Stimulated activated effector memory CD8-positive, alpha-beta T cell treated with anti-CD3 and anti-CD28 coated beads, Interleukin-12 subunit alpha, Interleukin-12 subunit beta, amount 100 ng/mL, for 72 hours (primary cell): ENCODE measurements at regions not wholly inside any gene's neighbourhood (a gene's known extent, or its start where the extent isn't known, plus 50 kb on each side); places are given as distances from the start of the nearest gene placed in this dataset.
"Not testable (repeated sequence)": the region's sequence is repeated elsewhere in the genome, so short reads cannot be mapped to it uniquely, and the experiment has no call there.

Experiments used
- ATAC-seq: fragments of 150-1000 bp; cut with Tn5 transposase; 2 replicates; pipeline ENCODE4 v1.10.0; 2021
- DNase-seq, 2 donors: peaks; one replicate each; pipeline ENCODE4 v3.0.0; 2021 to 2022; ENCODE audit warnings: low spot score in 2 of 2
- H3K27ac Mint-ChIP-seq: one replicate; pipeline ENCODE4 v1.8.0; 2022; ENCODE audit warnings: mild to moderate bottlenecking, mixed read lengths
- H3K36me3 Mint-ChIP-seq: one replicate; pipeline ENCODE4 v1.8.0; 2022; ENCODE audit warnings: mild to moderate bottlenecking, mixed read lengths
- H3K4me1 Mint-ChIP-seq: one replicate; pipeline ENCODE4 v1.8.0; 2022; ENCODE audit warnings: mixed read lengths
- H3K4me3 Mint-ChIP-seq: one replicate; pipeline ENCODE4 v1.8.0; 2022; ENCODE audit warnings: mild to moderate bottlenecking, mixed read lengths
- H3K9me3 Mint-ChIP-seq: one replicate; pipeline ENCODE4 v1.8.0; 2022; ENCODE audit warnings: mixed read lengths

- not testable (repeated sequence) for H3K4me3 Mint-ChIP-seq, H3K36me3 Mint-ChIP-seq, DNase-seq, ATAC-seq, H3K27ac Mint-ChIP-seq, H3K4me1 Mint-ChIP-seq
- peaks cover 12% of the 10 kb centered on the region for H3K9me3 Mint-ChIP-seq
These were observed 72.7 kb upstream of the EPHA3 start for GRCh38 chr3:89034723-89035122.

GRCh38 chr3:89038869-89039268 lies 68.6 kb upstream of the EPHA3 start:
- ATAC-seq: no peak
- Mint-ChIP-seq H3K9me3 (peaks cover 13% of the 10 kb centered on the region), H3K4me1 (no peaks in the 10 kb centered on the region), H3K36me3 (no peaks in the 10 kb centered on the region), H3K4me3 (no peak overlapping the region), H3K27ac (no peak overlapping the region)
- DNase-seq: no peak

- ATAC-seq: no peak
- Mint-ChIP-seq H3K9me3 (peaks cover 17% of the 10 kb centered on the region), H3K36me3 (no peaks in the 10 kb centered on the region), H3K27ac (no peak overlapping the region), H3K4me1 (no peaks in the 10 kb centered on the region), H3K4me3 (no peak overlapping the region)
- no peak for DNase-seq
These were observed 65.1 kb upstream of the EPHA3 start for GRCh38 chr3:89042236-89042835.

GRCh38 chr3:89043406-89043932 lies 64.0 kb upstream of the EPHA3 start:
- no peak overlapping the region for H3K27ac Mint-ChIP-seq
- DNase-seq (no peak), ATAC-seq (no peak)
- H3K4me1 Mint-ChIP-seq: no peaks in the 10 kb centered on the region
- H3K4me3 Mint-ChIP-seq: no peak overlapping the region
- peaks cover 13% of the 10 kb centered on the region for H3K9me3 Mint-ChIP-seq
- no peaks in the 10 kb centered on the region for H3K36me3 Mint-ChIP-seq

- Mint-ChIP-seq H3K36me3 (no peaks in the 10 kb centered on the region), H3K27ac (no peak overlapping the region), H3K4me1 (no peaks in the 10 kb centered on the region), H3K4me3 (no peak overlapping the region), H3K9me3 (peaks cover 12% of the 10 kb centered on the region)
- ATAC-seq: no peak
- no peak for DNase-seq
These were observed 60.8 kb upstream of the EPHA3 start for GRCh38 chr3:89046661-89047060.

GRCh38 chr3:89049119-89049518 lies 58.3 kb upstream of the EPHA3 start:
- no peak overlapping the region for H3K27ac Mint-ChIP-seq
- H3K9me3 Mint-ChIP-seq: peaks cover 12% of the 10 kb centered on the region
- H3K4me1 Mint-ChIP-seq: no peaks in the 10 kb centered on the region
- DNase-seq: no peak
- no peaks in the 10 kb centered on the region for H3K36me3 Mint-ChIP-seq
- no peak overlapping the region for H3K4me3 Mint-ChIP-seq
- ATAC-seq: no peak

- Mint-ChIP-seq H3K36me3 (no peaks in the 10 kb centered on the region), H3K4me3 (no peak overlapping the region), H3K9me3 (peaks cover 9% of the 10 kb centered on the region), H3K27ac (no peak overlapping the region), H3K4me1 (no peaks in the 10 kb centered on the region)
- ATAC-seq (no peak), DNase-seq (no peak)
These were observed 55.0 kb upstream of the EPHA3 start for GRCh38 chr3:89052386-89052785.

GRCh38 chr3:89057398-89057797 lies 50.0 kb upstream of the EPHA3 start:
- DNase-seq (no peak), ATAC-seq (no peak)
- Mint-ChIP-seq H3K4me3 (no peak overlapping the region), H3K27ac (no peak overlapping the region), H3K36me3 (no peaks in the 10 kb centered on the region), H3K4me1 (no peaks in the 10 kb centered on the region), H3K9me3 (peaks cover 14% of the 10 kb centered on the region)
